GM23338 (cell line): ENCODE measurements at regions not wholly inside any gene's neighbourhood (a gene's known extent, or its start where the extent isn't known, plus 50 kb on each side); places are given as distances from the start of the nearest gene placed in this dataset.

ENCODE experiments used
- CREB1 ChIP-seq: fragments of 250-450 bp; sonication (Bioruptor Pico); IDR thresholded peaks from 2 replicates; pipeline ENCODE4 v1.5.0; 2020; ENCODE audit warnings: low read depth, mild to moderate bottlenecking, moderate library complexity
- ETS1 ChIP-seq: IDR thresholded peaks from 2 replicates; pipeline ENCODE4 v1.6.1; 2016; ENCODE audit warnings: antibody characterized with exemption
- EZH2 ChIP-seq: fragments of 200-600 bp; sonication (generic); IDR thresholded peaks from one replicate; pipeline ENCODE4 v1.8.0; 2017; ENCODE audit warnings: antibody characterized with exemption, mild to moderate bottlenecking, low read depth; ENCODE audit not compliant: unreplicated experiment
- EZH2phosphoT487 ChIP-seq: fragments of 200-600 bp; sonication (generic); IDR thresholded peaks from one replicate; pipeline ENCODE4 v1.8.1; 2018; ENCODE audit warnings: antibody characterized with exemption; ENCODE audit not compliant: unreplicated experiment
- JUNB ChIP-seq: IDR thresholded peaks from one replicate; pipeline ENCODE4 v1.6.1; 2016; ENCODE audit warnings: antibody characterized with exemption; ENCODE audit not compliant: unreplicated experiment
- NANOG ChIP-seq: IDR thresholded peaks from 2 replicates; pipeline ENCODE4 v1.6.1; 2016; ENCODE audit warnings: antibody characterized with exemption, borderline replicate concordance
- POLR2AphosphoS5 ChIP-seq: IDR thresholded peaks from 2 replicates; pipeline ENCODE4 v1.6.1; 2016; ENCODE audit warnings: antibody characterized with exemption, low read depth
- STAT1 ChIP-seq: IDR thresholded peaks from one replicate; pipeline ENCODE4 v1.6.1; 2016; ENCODE audit warnings: antibody characterized with exemption; ENCODE audit not compliant: unreplicated experiment
- ZNF114 ChIP-seq: fragments of 250-450 bp; sonication (Bioruptor Pico); IDR thresholded peaks from 2 replicates; pipeline ENCODE4 v1.5.0; 2020; ENCODE audit warnings: mild to moderate bottlenecking, moderate library complexity
- ZNF331 ChIP-seq: fragments of 250-450 bp; sonication (Bioruptor Pico); IDR thresholded peaks from 2 replicates; pipeline ENCODE4 v1.5.0; 2020; ENCODE audit warnings: low read depth, mild to moderate bottlenecking, moderate library complexity
- ZNF462 ChIP-seq: fragments of 250-450 bp; sonication (Bioruptor Pico); IDR thresholded peaks from 2 replicates; pipeline ENCODE4 v1.5.0; 2020; ENCODE audit warnings: mild to moderate bottlenecking, moderate library complexity
- TF ChIP-seq, protein P1 (sequence below): IDR thresholded peaks from one replicate; pipeline ENCODE4 v1.6.1; 2018; ENCODE audit warnings: antibody characterized with exemption; ENCODE audit not compliant: unreplicated experiment
- TF ChIP-seq, protein P2 (sequence below), 2 experiments: fragments of 200-600 bp in 1 of 2; sonication (generic) in 1 of 2; conservative IDR thresholded peaks; 2 replicates each; pipeline versions ENCODE4 v1.5.1 to v1.6.1; 2016 to 2017; ENCODE audit warnings: antibody characterized with exemption in 2 of 2, low read depth in 2 of 2, mild to moderate bottlenecking in 2 of 2, moderate library complexity in 1 of 2

DNA sequence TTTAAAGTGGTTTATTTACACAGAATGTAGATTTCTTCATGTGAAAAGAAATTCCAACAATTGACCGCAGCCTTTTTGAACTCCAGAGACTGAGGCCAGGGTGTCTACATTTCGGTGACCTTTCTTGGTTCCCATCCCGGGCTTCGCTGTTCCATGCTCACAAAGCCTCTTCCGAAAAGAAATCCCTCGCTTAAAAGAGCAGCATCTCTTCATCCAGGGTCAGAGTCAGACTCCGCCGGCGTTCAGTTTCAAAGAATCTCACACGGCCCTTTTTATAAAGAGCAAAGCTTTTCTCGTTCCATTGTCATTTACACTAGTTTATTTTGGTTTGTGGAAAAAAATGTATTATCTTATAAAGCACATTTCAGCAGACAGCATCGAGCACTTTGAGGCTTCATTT lies 530.6 kb upstream of the B3GAT1 start:
- TF ChIP-seq, protein P1, sequence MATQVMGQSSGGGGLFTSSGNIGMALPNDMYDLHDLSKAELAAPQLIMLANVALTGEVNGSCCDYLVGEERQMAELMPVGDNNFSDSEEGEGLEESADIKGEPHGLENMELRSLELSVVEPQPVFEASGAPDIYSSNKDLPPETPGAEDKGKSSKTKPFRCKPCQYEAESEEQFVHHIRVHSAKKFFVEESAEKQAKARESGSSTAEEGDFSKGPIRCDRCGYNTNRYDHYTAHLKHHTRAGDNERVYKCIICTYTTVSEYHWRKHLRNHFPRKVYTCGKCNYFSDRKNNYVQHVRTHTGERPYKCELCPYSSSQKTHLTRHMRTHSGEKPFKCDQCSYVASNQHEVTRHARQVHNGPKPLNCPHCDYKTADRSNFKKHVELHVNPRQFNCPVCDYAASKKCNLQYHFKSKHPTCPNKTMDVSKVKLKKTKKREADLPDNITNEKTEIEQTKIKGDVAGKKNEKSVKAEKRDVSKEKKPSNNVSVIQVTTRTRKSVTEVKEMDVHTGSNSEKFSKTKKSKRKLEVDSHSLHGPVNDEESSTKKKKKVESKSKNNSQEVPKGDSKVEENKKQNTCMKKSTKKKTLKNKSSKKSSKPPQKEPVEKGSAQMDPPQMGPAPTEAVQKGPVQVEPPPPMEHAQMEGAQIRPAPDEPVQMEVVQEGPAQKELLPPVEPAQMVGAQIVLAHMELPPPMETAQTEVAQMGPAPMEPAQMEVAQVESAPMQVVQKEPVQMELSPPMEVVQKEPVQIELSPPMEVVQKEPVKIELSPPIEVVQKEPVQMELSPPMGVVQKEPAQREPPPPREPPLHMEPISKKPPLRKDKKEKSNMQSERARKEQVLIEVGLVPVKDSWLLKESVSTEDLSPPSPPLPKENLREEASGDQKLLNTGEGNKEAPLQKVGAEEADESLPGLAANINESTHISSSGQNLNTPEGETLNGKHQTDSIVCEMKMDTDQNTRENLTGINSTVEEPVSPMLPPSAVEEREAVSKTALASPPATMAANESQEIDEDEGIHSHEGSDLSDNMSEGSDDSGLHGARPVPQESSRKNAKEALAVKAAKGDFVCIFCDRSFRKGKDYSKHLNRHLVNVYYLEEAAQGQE: no peak
- TF ChIP-seq NANOG (no peak), POLR2AphosphoS5 (no peak), ZNF462 (CRISPR knock-in tag) (no peak), EZH2 (no peak), JUNB (no peak), EZH2phosphoT487 (no peak), ZNF114 (CRISPR knock-in tag) (no peak), ETS1 (no peak), ZNF331 (CRISPR knock-in tag) (no peak), CREB1 (CRISPR knock-in tag) (no peak), STAT1 (no peak)
- TF ChIP-seq, protein P2, sequence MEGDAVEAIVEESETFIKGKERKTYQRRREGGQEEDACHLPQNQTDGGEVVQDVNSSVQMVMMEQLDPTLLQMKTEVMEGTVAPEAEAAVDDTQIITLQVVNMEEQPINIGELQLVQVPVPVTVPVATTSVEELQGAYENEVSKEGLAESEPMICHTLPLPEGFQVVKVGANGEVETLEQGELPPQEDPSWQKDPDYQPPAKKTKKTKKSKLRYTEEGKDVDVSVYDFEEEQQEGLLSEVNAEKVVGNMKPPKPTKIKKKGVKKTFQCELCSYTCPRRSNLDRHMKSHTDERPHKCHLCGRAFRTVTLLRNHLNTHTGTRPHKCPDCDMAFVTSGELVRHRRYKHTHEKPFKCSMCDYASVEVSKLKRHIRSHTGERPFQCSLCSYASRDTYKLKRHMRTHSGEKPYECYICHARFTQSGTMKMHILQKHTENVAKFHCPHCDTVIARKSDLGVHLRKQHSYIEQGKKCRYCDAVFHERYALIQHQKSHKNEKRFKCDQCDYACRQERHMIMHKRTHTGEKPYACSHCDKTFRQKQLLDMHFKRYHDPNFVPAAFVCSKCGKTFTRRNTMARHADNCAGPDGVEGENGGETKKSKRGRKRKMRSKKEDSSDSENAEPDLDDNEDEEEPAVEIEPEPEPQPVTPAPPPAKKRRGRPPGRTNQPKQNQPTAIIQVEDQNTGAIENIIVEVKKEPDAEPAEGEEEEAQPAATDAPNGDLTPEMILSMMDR (conservative IDR thresholded peaks at IDR 0.05; ENCODE audit: low read depth in 2 of 2): no peak
